ENCODE measurements at regions not wholly inside any gene's neighbourhood (a gene's known extent, or its start where the extent isn't known, plus 50 kb on each side); places are given as distances from the start of the nearest gene placed in this dataset.

- in situ Hi-C loops (cut with HindIII; ENCODE audit: low pct_unique_long_range_greater_than_20kb, low sequenced_read_pairs), result no loop called here
- DNase-seq (ENCODE audit: low read depth in 1 of 2, low spot score in 1 of 2), result no peak
- TF ChIP-seq JUND (IDR thresholded peaks at IDR 0.05; ENCODE audit: low read depth), result no peak
Observed at GRCh38 chr15:97730315-97730714, 230.2 kb upstream of the ARRDC4 start.

GRCh38 chr15:97731859-97732258 is 228.6 kb upstream of the ARRDC4 start:
- in situ Hi-C loops (cut with HindIII; ENCODE audit: low pct_unique_long_range_greater_than_20kb, low sequenced_read_pairs), result no loop called here
- TF ChIP-seq JUND (IDR thresholded peaks at IDR 0.05; ENCODE audit: low read depth), result no peak
- DNase-seq (ENCODE audit: low read depth in 1 of 2, low spot score in 1 of 2), result no peak

GRCh38 chr15:97733373-97733772 is 227.1 kb upstream of the ARRDC4 start:
- DNase-seq (ENCODE audit: low read depth in 1 of 2, low spot score in 1 of 2), result no peak
- in situ Hi-C loops (cut with HindIII; ENCODE audit: low pct_unique_long_range_greater_than_20kb, low sequenced_read_pairs), result no loop called here
- no peak for TF ChIP-seq JUND (IDR thresholded peaks at IDR 0.05; ENCODE audit: low read depth)

GRCh38 chr15:97736748-97737147 is 223.8 kb upstream of the ARRDC4 start:
- in situ Hi-C loops (cut with HindIII; ENCODE audit: low pct_unique_long_range_greater_than_20kb, low sequenced_read_pairs), result no loop called here
- TF ChIP-seq JUND (IDR thresholded peaks at IDR 0.05; ENCODE audit: low read depth), result no peak
- DNase-seq (ENCODE audit: low read depth in 1 of 2, low spot score in 1 of 2), result no peak

- in situ Hi-C loops (cut with HindIII; ENCODE audit: low pct_unique_long_range_greater_than_20kb, low sequenced_read_pairs), result no loop called here
- DNase-seq (ENCODE audit: low read depth in 1 of 2, low spot score in 1 of 2), result peak; percentile 5 to 68
- no peak for TF ChIP-seq JUND (IDR thresholded peaks at IDR 0.05; ENCODE audit: low read depth)
Observed at GRCh38 chr15:97745481-97746071, 214.9 kb upstream of the ARRDC4 start.

GRCh38 chr15:97747342-97747741 is 213.2 kb upstream of the ARRDC4 start:
- in situ Hi-C loops (cut with HindIII; ENCODE audit: low pct_unique_long_range_greater_than_20kb, low sequenced_read_pairs), result no loop called here
- no peak for TF ChIP-seq JUND (IDR thresholded peaks at IDR 0.05; ENCODE audit: low read depth)
- DNase-seq (ENCODE audit: low read depth in 1 of 2, low spot score in 1 of 2), result no peak

- in situ Hi-C loops (cut with HindIII; ENCODE audit: low pct_unique_long_range_greater_than_20kb, low sequenced_read_pairs), result no loop called here
- no peak for DNase-seq (ENCODE audit: low read depth in 1 of 2, low spot score in 1 of 2)
- no peak for TF ChIP-seq JUND (IDR thresholded peaks at IDR 0.05; ENCODE audit: low read depth)
Observed at GRCh38 chr15:97748576-97748975, 211.9 kb upstream of the ARRDC4 start.

GRCh38 chr15:97750060-97750459 is 210.4 kb upstream of the ARRDC4 start:
- TF ChIP-seq JUND (IDR thresholded peaks at IDR 0.05; ENCODE audit: low read depth), result no peak
- in situ Hi-C loops (cut with HindIII; ENCODE audit: low pct_unique_long_range_greater_than_20kb, low sequenced_read_pairs), result no loop called here
- DNase-seq (ENCODE audit: low read depth in 1 of 2, low spot score in 1 of 2), result no peak

GRCh38 chr15:97755726-97756125 is 204.8 kb upstream of the ARRDC4 start:
- DNase-seq (ENCODE audit: low read depth in 1 of 2, low spot score in 1 of 2), result no peak
- in situ Hi-C loops (cut with HindIII; ENCODE audit: low pct_unique_long_range_greater_than_20kb, low sequenced_read_pairs), result no loop called here
- no peak for TF ChIP-seq JUND (IDR thresholded peaks at IDR 0.05; ENCODE audit: low read depth)

- no peak for DNase-seq (ENCODE audit: low read depth in 1 of 2, low spot score in 1 of 2)
- in situ Hi-C loops (cut with HindIII; ENCODE audit: low pct_unique_long_range_greater_than_20kb, low sequenced_read_pairs), result no loop called here
- TF ChIP-seq JUND (IDR thresholded peaks at IDR 0.05; ENCODE audit: low read depth), result no peak
Observed at GRCh38 chr15:97759363-97759762, 201.1 kb upstream of the ARRDC4 start.

GRCh38 chr15:97761110-97761509 is 199.4 kb upstream of the ARRDC4 start:
- in situ Hi-C loops (cut with HindIII; ENCODE audit: low pct_unique_long_range_greater_than_20kb, low sequenced_read_pairs), result no loop called here
- TF ChIP-seq JUND (IDR thresholded peaks at IDR 0.05; ENCODE audit: low read depth), result no peak
- DNase-seq (ENCODE audit: low read depth in 1 of 2, low spot score in 1 of 2), result no peak

- no peak for TF ChIP-seq JUND (IDR thresholded peaks at IDR 0.05; ENCODE audit: low read depth)
- DNase-seq (ENCODE audit: low read depth in 1 of 2, low spot score in 1 of 2), result no peak
- in situ Hi-C loops (cut with HindIII; ENCODE audit: low pct_unique_long_range_greater_than_20kb, low sequenced_read_pairs), result no loop called here
Observed at GRCh38 chr15:97783240-97783639, 177.3 kb upstream of the ARRDC4 start.

- DNase-seq (ENCODE audit: low read depth in 1 of 2, low spot score in 1 of 2), result no peak
- in situ Hi-C loops (cut with HindIII; ENCODE audit: low pct_unique_long_range_greater_than_20kb, low sequenced_read_pairs), result no loop called here
- TF ChIP-seq JUND (IDR thresholded peaks at IDR 0.05; ENCODE audit: low read depth), result no peak
Observed at GRCh38 chr15:97786741-97787140, 173.8 kb upstream of the ARRDC4 start.

GRCh38 chr15:97790180-97790579 is 170.3 kb upstream of the ARRDC4 start:
- no peak for TF ChIP-seq JUND (IDR thresholded peaks at IDR 0.05; ENCODE audit: low read depth)
- in situ Hi-C loops (cut with HindIII; ENCODE audit: low pct_unique_long_range_greater_than_20kb, low sequenced_read_pairs), result no loop called here
- no peak for DNase-seq (ENCODE audit: low read depth in 1 of 2, low spot score in 1 of 2)

Measured in T47D (cell line).